Heart left ventricle (tissue), 13 donors: ENCODE measurements at regions not wholly inside any gene's neighbourhood (a gene's known extent, or its start where the extent isn't known, plus 50 kb on each side); places are given as distances from the start of the nearest gene placed in this dataset.

Source experiments
- POLR2A ChIP-seq, 2 donors: fragments of 450-650 bp; IDR thresholded peaks; one replicate each; pipeline ENCODE4 v1.6.1; 2017; ENCODE audit warnings: antibody characterized with exemption in 2 of 2, mild to moderate bottlenecking in 2 of 2, moderate library complexity in 2 of 2
- TF ChIP-seq, protein P1 (sequence below), 12 donors: fragments of 200-600 bp; sonication (generic) in 4 of 12; IDR thresholded peaks; one replicate each; pipeline versions ENCODE4 v1.5.0 to v1.8.0; 2018 to 2022; ENCODE audit warnings: antibody characterized with exemption in 12 of 12, mild to moderate bottlenecking in 5 of 12
- donor health status: ischemic (EF 13 %, LVEDD 7.1; RV severe dilation, severe dysfunction).
- donor health status: DM: no; HTN: yes; CAD: no.
- donor health status: DM: no; HTN: no; CAD: no.
- donor health status: ischemic (EF 25% LVEDD 6.9; RV normal size, moderate dysfunction).
- donor health status: ischemic (EF 25% LVEDD 5.7; RV mildly dilated, moderate dysfunction).
- donor health status: ischemic (EF 35%, LVEDD 5.7; RV mildly dilated, moderate dysfunction).
- donor health status: nonischemic (EF 11% LVEDD 7.7; RV severe dilation, severe dysfunction).
- donor health status: DM: yes; HTN: yes; CAD: no.
- donor health status: PGD.
- donor health status: ischemic (EF 29% LVEDD 5.4; RV normal size, mild dysfunction).
- donor health status: nonischemic (EF 23%, LVEDD 6.1; RV moderate dilation, normal function).

GRCh38 chr2:49640630-49641029, 486.3 kb upstream of the FSHR start:
- TF ChIP-seq, protein P1, sequence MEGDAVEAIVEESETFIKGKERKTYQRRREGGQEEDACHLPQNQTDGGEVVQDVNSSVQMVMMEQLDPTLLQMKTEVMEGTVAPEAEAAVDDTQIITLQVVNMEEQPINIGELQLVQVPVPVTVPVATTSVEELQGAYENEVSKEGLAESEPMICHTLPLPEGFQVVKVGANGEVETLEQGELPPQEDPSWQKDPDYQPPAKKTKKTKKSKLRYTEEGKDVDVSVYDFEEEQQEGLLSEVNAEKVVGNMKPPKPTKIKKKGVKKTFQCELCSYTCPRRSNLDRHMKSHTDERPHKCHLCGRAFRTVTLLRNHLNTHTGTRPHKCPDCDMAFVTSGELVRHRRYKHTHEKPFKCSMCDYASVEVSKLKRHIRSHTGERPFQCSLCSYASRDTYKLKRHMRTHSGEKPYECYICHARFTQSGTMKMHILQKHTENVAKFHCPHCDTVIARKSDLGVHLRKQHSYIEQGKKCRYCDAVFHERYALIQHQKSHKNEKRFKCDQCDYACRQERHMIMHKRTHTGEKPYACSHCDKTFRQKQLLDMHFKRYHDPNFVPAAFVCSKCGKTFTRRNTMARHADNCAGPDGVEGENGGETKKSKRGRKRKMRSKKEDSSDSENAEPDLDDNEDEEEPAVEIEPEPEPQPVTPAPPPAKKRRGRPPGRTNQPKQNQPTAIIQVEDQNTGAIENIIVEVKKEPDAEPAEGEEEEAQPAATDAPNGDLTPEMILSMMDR (IDR thresholded peaks at IDR 0.05), result no peak
- no peak for TF ChIP-seq POLR2A (IDR thresholded peaks at IDR 0.05)
